Breast epithelium (tissue), 4 donors: ENCODE measurements at regions not wholly inside any gene's neighbourhood (a gene's known extent, or its start where the extent isn't known, plus 50 kb on each side); places are given as distances from the start of the nearest gene placed in this dataset.

Experiments
- DNase-seq, 2 donors: peaks; one replicate each; pipeline ENCODE4 v3.0.0-alpha.2; 2019; ENCODE audit warnings: low spot score in 2 of 2
- H3K27ac ChIP-seq, 2 donors: fragments of 200-600 bp; sonication (generic) in 1 of 2; one replicate each; pipeline ENCODE4 v1.5.1; 2016 to 2019; ENCODE audit warnings: mild to moderate bottlenecking in 1 of 2
- H3K27me3 ChIP-seq, 2 donors: fragments of 200-600 bp; sonication (generic) in 1 of 2; one replicate each; pipeline versions ENCODE4 v1.5.1 to v1.6.0; 2017 to 2019; ENCODE audit warnings: control low read depth in 1 of 2, mild to moderate bottlenecking in 1 of 2
- H3K36me3 ChIP-seq: fragments of 200-600 bp; one replicate; pipeline ENCODE4 v1.5.1; 2019
- H3K4me1 ChIP-seq, 2 donors: fragments of 200-600 bp; sonication (generic); one replicate each; pipeline ENCODE4 v1.5.1; 2016 to 2019; ENCODE audit warnings: control low read depth in 1 of 2
- H3K4me3 ChIP-seq, 3 donors: fragments of 200-600 bp; sonication (generic); 1 replicate in 2 of 3; 2 replicates in 1 of 3; pipeline ENCODE4 v1.5.1; 2016 to 2019; ENCODE audit warnings: mild to moderate bottlenecking in 3 of 3, moderate library complexity in 2 of 3
- H3K9me3 ChIP-seq, 2 donors: fragments of 200-600 bp; sonication (generic) in 1 of 2; one replicate each; pipeline ENCODE4 v1.5.1; 2016 to 2019; ENCODE audit warnings: control low read depth in 1 of 2
- CTCF ChIP-seq, 3 donors: fragments of 450-650 bp; IDR thresholded peaks; one replicate each; pipeline ENCODE4 v1.5.1; 2016 to 2017; ENCODE audit warnings: antibody characterized with exemption in 3 of 3, mild to moderate bottlenecking in 3 of 3, moderate library complexity in 3 of 3
- POLR2A ChIP-seq: fragments of 450-650 bp; IDR thresholded peaks from one replicate; pipeline ENCODE4 v1.6.1; 2016; ENCODE audit warnings: antibody characterized with exemption, mild to moderate bottlenecking, moderate library complexity
- POLR2AphosphoS5 ChIP-seq, 3 donors: sonication (generic); formaldehyde crosslinking; IDR thresholded peaks; one replicate each; pipeline ENCODE4 v1.6.1; 2017; ENCODE audit warnings: antibody characterized with exemption in 3 of 3
- intact Hi-C: fragments of 100-400 bp; cut with DNase I; formaldehyde crosslinking; loops from one replicate; pipeline ENCODE4 v1.15.1; 2023; ENCODE audit warnings: low total_unique reads

DNA sequence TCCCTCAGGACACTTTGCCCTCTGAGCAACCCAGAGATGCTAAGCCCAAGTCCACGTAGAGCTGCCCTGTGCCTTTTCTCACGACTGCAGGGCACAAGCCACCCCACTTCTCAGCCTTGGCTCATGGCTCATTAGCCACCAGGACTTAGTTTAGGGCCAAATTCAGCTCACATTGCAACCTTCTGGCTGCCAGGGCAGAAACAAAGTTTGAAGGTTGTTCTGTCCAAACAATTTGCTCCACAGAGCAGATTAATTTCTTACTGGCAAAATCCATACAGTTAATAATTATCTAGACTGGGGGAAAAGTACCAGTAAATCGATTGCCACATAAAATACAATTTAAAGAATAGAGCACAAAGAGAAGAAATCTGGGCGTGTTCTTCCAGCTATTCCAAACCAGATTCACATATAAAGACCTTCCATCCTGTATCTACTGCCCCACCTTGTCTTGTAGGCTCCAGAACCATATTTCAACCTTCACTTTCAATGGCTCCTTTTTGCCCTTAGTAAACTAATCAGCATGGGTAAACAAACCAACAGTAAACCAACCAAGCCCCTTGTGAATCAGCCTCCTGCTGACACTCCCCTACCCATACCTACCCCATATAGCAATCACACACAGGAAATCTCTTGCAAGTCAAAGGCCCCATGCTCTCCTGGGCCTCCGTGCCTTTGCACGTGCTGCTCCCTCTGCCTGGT is 101.9 kb downstream of the QRSL1 start:
- no peaks in the 10 kb centered on the region for H3K36me3 ChIP-seq
- H3K4me3 ChIP-seq, result no peak overlapping the region
- TF ChIP-seq CTCF (IDR thresholded peaks at IDR 0.05), result no peak
- TF ChIP-seq POLR2AphosphoS5 (IDR thresholded peaks at IDR 0.05), result no peak
- no peak for TF ChIP-seq POLR2A
- H3K27ac ChIP-seq, result peak overlapping the region; percentile 23 to 51
- intact Hi-C loops, result no loop called here
- no peaks in the 10 kb centered on the region for H3K27me3 ChIP-seq
- H3K4me1 ChIP-seq, result no peaks in the 10 kb centered on the region
- peaks cover 0 to 8% of the 10 kb centered on the region in 2 donors for H3K9me3 ChIP-seq
- no peak for DNase-seq

- no peaks in the 10 kb centered on the region for H3K4me1 ChIP-seq
- TF ChIP-seq POLR2AphosphoS5 (IDR thresholded peaks at IDR 0.05), result no peak
- TF ChIP-seq POLR2A, result no peak
- TF ChIP-seq CTCF (IDR thresholded peaks at IDR 0.05), result no peak
- DNase-seq, result no peak
- no peaks in the 10 kb centered on the region for H3K36me3 ChIP-seq
- no peak overlapping the region for H3K4me3 ChIP-seq
- no peaks in the 10 kb centered on the region for H3K27me3 ChIP-seq
- peak overlapping the region in 1 of 2 donors; percentile 51 for H3K27ac ChIP-seq
- intact Hi-C loops, result no loop called here
- H3K9me3 ChIP-seq, result peaks cover 0 to 2% of the 10 kb centered on the region in 2 donors
Observed at GRCh38 chr6:106730718-106731117, 101.3 kb downstream of the QRSL1 start.

DNA sequence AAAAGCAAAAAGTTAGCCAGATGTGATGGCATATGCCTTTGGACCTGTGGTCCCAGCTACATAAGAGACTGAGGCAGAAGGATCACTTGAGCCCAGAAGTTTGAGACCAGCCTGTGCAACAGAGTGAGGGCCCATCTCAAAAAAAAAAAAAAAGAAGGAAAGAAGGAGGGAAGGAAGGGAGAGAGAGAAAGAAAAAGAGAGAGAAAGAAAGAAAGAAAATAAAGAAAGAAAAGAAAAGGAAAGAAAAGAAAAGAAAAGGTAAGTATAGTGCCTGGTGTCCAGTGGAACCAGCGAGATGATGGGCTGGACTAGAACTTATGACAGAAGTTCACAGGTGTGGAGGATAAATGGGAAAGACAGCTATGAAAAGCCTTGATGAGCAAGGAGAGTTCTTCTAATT is 100.9 kb downstream of the QRSL1 start:
- intact Hi-C loops, result no loop called here
- Histone ChIP-seq H3K9me3 (no peaks in the 10 kb centered on the region), H3K4me1 (no peaks in the 10 kb centered on the region), H3K27me3 (no peaks in the 10 kb centered on the region), H3K4me3 (no peak overlapping the region), H3K27ac (no peak overlapping the region), H3K36me3 (no peaks in the 10 kb centered on the region)
- no peak for DNase-seq
- TF ChIP-seq POLR2A (no peak), POLR2AphosphoS5 (IDR thresholded peaks at IDR 0.05) (no peak), CTCF (IDR thresholded peaks at IDR 0.05) (no peak)

DNA sequence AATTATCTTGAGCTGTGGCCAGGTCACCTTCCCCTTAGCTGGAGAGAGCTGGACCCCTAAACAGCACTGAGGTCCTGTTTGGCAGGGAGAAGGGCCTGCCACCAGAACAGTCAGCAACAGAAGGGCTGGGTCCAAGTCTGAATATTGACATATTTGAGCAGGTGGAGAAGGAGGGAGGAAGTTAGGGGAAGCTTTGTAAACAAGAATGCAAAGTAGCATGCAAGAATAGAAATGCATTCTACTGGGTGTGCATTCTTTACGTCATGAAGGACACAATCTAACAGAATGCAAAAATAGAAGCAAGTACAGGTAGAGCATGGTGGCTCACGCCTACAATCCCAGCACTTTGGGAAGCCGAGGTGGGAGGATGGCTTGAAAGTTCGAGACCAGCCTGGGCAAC is 100.5 kb downstream of the QRSL1 start:
- DNase-seq, result no peak
- no peaks in the 10 kb centered on the region for H3K9me3 ChIP-seq
- TF ChIP-seq CTCF (IDR thresholded peaks at IDR 0.05) (no peak), POLR2AphosphoS5 (IDR thresholded peaks at IDR 0.05) (no peak), POLR2A (no peak)
- no peaks in the 10 kb centered on the region for H3K36me3 ChIP-seq
- no peak overlapping the region for H3K27ac ChIP-seq
- H3K4me1 ChIP-seq, result no peaks in the 10 kb centered on the region
- intact Hi-C loops, result no loop called here
- H3K4me3 ChIP-seq, result no peak overlapping the region
- H3K27me3 ChIP-seq, result no peaks in the 10 kb centered on the region

DNA sequence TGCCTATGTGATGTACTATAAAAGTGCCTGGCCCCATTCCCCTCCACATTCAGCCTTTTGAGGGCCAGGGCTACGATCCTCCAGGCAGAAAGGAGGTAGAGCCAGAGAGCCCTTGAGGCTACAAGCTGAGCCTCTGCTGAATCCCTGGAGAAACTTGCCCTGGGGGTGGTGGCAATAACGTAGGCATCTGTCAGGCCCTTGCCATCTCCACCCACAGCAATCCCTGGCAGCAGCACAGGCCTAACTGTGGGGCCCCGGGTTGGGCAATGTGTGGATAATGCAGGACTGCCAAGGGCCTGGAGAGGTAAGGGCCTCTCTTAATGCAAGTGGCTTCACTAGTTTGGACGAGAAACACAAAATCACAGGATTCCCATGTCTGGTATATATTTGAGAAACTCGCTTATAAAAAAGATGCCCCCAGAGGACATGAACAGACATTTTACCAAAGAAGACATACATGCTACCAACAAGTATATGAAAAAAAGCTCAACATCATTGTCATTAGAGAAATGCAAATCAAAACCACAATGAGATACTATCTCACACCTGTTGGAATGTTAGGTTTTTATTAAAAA is 99.0 kb downstream of the QRSL1 start:
- no peak for DNase-seq
- H3K27me3 ChIP-seq, result no peaks in the 10 kb centered on the region
- H3K4me1 ChIP-seq, result no peaks in the 10 kb centered on the region
- H3K9me3 ChIP-seq, result no peaks in the 10 kb centered on the region
- TF ChIP-seq CTCF (IDR thresholded peaks at IDR 0.05) (no peak), POLR2A (no peak), POLR2AphosphoS5 (IDR thresholded peaks at IDR 0.05) (no peak)
- no peak overlapping the region for H3K4me3 ChIP-seq
- intact Hi-C loops, result no loop called here
- H3K27ac ChIP-seq, result no peak overlapping the region
- no peaks in the 10 kb centered on the region for H3K36me3 ChIP-seq
